Choroid plexus epithelial cell (primary cell): ENCODE measurements at regions not wholly inside any gene's neighbourhood (a gene's known extent, or its start where the extent isn't known, plus 50 kb on each side); places are given as distances from the start of the nearest gene placed in this dataset.

Experiments
- DNase-seq: peaks from one replicate; pipeline ENCODE4 v3.0.0-alpha.2; 2010; ENCODE audit warnings: low read depth
- H3K4me3 ChIP-seq: 2 replicates; pipeline ENCODE4 v1.5.1; 2011; ENCODE audit warnings: low read depth, mild to moderate bottlenecking, control low read depth, low read length, moderate library complexity
- TF ChIP-seq, protein P1 (sequence below): conservative IDR thresholded peaks from 2 replicates; pipeline ENCODE4 v1.5.1; 2011; ENCODE audit warnings: low read depth, mild to moderate bottlenecking, control low read depth, inconsistent platforms, low read length, moderate library complexity

- no peak for DNase-seq
- TF ChIP-seq, protein P1, sequence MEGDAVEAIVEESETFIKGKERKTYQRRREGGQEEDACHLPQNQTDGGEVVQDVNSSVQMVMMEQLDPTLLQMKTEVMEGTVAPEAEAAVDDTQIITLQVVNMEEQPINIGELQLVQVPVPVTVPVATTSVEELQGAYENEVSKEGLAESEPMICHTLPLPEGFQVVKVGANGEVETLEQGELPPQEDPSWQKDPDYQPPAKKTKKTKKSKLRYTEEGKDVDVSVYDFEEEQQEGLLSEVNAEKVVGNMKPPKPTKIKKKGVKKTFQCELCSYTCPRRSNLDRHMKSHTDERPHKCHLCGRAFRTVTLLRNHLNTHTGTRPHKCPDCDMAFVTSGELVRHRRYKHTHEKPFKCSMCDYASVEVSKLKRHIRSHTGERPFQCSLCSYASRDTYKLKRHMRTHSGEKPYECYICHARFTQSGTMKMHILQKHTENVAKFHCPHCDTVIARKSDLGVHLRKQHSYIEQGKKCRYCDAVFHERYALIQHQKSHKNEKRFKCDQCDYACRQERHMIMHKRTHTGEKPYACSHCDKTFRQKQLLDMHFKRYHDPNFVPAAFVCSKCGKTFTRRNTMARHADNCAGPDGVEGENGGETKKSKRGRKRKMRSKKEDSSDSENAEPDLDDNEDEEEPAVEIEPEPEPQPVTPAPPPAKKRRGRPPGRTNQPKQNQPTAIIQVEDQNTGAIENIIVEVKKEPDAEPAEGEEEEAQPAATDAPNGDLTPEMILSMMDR, result no peak
Measured at GRCh38 chr4:178823673-178824295, 1381.5 kb upstream of the AGA start.

GRCh38 chr4:178836865-178837264, 1394.6 kb upstream of the AGA start:
- DNase-seq, result no peak
- no peak overlapping the region for H3K4me3 ChIP-seq
- TF ChIP-seq, protein P1, result no peak

More at GRCh38 chr4:178823673-178824295, 1381.5 kb upstream of the AGA start:
- no peak overlapping the region for H3K4me3 ChIP-seq

GRCh38 chr4:178838776-178839175, 1396.5 kb upstream of the AGA start:
- TF ChIP-seq, protein P1, result no peak
- H3K4me3 ChIP-seq, result no peak overlapping the region
- DNase-seq, result no peak

DNA sequence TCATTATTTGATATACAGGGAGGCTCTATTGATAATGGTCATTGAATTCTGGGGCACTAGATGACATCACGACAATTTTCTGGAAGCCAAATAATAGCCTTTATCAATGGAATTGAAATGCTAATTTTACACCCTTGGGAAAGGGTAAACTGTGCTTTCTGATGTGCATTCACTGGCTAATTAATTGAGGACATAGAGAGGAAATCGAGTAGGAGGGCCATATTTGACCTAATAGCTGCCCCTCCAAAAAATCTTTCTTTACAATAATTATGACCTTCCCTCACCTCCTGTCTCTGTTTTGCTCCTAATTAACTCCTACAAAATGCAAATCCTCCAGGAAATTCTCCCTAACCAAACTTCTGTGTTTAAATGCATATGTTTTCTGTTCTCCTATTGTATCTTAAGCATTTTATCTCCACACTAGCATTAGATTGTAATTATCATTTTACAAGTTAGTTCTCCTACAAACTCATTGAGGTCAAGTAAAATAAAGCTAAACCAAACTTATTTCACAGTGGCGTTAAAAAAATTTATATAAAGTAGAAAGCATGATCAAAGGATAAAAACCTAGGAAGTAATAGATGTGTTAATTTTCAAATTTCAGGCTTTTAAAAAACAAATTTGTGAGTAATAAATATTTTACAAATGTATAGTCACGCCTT, 1414.0 kb upstream of the AGA start:
- TF ChIP-seq, protein P1, result no peak
- DNase-seq, result no peak
- no peak overlapping the region for H3K4me3 ChIP-seq

DNA sequence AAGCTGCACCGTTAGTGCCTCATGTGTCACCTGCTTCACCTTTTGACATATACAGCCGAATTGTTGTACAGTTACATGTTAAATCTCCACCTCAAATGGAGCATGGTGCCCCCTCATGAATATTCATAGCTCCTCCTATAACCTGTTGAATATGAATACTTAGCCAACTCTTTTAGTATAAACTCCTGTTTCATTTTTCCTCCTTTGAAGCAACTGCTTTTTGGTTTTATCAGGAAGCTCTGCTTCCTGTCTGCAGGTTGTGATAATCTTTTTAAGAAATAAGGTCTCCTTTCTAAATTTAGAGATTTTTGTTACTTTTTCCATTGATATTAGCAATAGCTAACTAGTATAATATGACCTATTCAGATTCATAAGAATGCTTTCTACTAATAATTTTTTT, 1429.2 kb upstream of the AGA start:
- H3K4me3 ChIP-seq, result no peak overlapping the region
- no peak for DNase-seq
- TF ChIP-seq, protein P1, result no peak

DNA sequence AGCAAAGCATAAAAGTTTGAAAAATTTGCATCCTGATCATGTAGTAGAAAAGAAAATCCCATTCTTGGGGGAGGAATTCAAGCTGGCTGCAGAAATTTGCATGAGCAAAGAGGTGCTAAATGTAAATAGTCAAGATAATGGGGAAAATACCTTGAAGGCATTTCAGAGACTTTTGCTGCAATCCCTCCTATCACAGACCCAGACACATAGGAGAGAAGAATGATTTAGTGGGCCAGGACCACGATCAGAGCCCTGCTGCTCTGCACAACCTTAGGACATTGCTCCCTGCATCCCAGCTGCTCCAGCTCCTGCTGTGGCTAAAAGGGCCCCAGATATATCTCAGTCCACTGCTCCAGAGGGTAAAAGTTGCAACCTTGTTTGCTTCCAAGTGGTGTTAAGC, 1439.7 kb upstream of the AGA start:
- TF ChIP-seq, protein P1, result no peak

DNA sequence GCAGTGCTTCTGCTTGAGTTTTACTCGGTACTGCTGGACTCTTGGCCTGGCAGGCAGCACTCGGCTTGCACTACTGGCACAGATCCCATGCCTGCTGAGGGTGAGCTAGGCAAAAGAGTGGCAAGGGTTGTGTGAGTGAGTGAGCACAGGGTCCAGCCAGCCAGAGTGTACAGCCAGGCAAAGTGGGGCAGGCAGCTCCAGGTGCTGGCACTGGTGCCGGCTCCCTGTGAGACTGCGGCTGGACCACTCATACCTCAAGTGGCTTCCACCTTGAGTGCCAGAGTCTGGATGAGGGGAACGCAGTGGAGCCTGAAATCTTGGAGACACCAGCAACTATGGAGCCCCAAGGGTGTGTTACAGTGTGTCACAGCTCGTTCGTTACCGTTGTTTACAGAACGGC, 1451.9 kb upstream of the AGA start:
- TF ChIP-seq, protein P1, result no peak
- H3K4me3 ChIP-seq, result no peak overlapping the region
- DNase-seq, result no peak

More for the DNA sequence above, 1439.7 kb upstream of the AGA start:
- DNase-seq, result no peak
- no peak overlapping the region for H3K4me3 ChIP-seq
